Neutrophil (primary cell): ENCODE measurements at regions not wholly inside any gene's neighbourhood (a gene's known extent, or its start where the extent isn't known, plus 50 kb on each side); places are given as distances from the start of the nearest gene placed in this dataset.

ENCODE experiments used
- H3K27ac ChIP-seq: fragments of 200-600 bp; sonication (generic); 2 replicates; pipeline ENCODE4 v1.5.1; 2016; ENCODE audit warnings: mild to moderate bottlenecking, moderate library complexity
- H3K27me3 ChIP-seq: fragments of 200-600 bp; sonication (generic); 2 replicates; pipeline ENCODE4 v1.6.0; 2016; ENCODE audit warnings: mild to moderate bottlenecking
- H3K36me3 ChIP-seq: fragments of 200-600 bp; sonication (generic); 2 replicates; pipeline ENCODE4 v1.5.1; 2017
- H3K4me1 ChIP-seq, 2 experiments: fragments of 200-600 bp in 1 of 2; sonication (generic) in 1 of 2; 1 replicate in 1 of 2; 2 replicates in 1 of 2; pipeline versions ENCODE4 v1.5.1 to v1.6.1; 2013 to 2016; ENCODE audit warnings: low read depth in 1 of 2, low read length in 1 of 2, mild to moderate bottlenecking in 1 of 2, moderate library complexity in 1 of 2; ENCODE audit not compliant: control insufficient read depth in 1 of 2, insufficient read depth in 1 of 2
- H3K4me3 ChIP-seq, 2 experiments: fragments of 200-600 bp in 1 of 2; sonication (generic) in 1 of 2; 1 replicate in 1 of 2; 2 replicates in 1 of 2; pipeline ENCODE4 v1.5.1; 2013 to 2016; ENCODE audit warnings: low read depth in 1 of 2, low read length in 1 of 2, mild to moderate bottlenecking in 1 of 2, moderate library complexity in 1 of 2
- H3K9me3 ChIP-seq: fragments of 200-600 bp; sonication (generic); 2 replicates; pipeline ENCODE4 v1.5.1; 2016
- TF ChIP-seq, protein P1 (sequence below): fragments of 200-600 bp; sonication (generic); IDR thresholded peaks from 2 replicates; pipeline ENCODE4 v1.5.1; 2016; ENCODE audit warnings: antibody characterized with exemption

- no peak overlapping the region for H3K27ac ChIP-seq
- H3K36me3 ChIP-seq = no peaks in the 10 kb centered on the region
- TF ChIP-seq, protein P1, sequence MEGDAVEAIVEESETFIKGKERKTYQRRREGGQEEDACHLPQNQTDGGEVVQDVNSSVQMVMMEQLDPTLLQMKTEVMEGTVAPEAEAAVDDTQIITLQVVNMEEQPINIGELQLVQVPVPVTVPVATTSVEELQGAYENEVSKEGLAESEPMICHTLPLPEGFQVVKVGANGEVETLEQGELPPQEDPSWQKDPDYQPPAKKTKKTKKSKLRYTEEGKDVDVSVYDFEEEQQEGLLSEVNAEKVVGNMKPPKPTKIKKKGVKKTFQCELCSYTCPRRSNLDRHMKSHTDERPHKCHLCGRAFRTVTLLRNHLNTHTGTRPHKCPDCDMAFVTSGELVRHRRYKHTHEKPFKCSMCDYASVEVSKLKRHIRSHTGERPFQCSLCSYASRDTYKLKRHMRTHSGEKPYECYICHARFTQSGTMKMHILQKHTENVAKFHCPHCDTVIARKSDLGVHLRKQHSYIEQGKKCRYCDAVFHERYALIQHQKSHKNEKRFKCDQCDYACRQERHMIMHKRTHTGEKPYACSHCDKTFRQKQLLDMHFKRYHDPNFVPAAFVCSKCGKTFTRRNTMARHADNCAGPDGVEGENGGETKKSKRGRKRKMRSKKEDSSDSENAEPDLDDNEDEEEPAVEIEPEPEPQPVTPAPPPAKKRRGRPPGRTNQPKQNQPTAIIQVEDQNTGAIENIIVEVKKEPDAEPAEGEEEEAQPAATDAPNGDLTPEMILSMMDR = no peak
- no peaks in the 10 kb centered on the region for H3K9me3 ChIP-seq
- no peaks in the 10 kb centered on the region for H3K27me3 ChIP-seq
- H3K4me1 ChIP-seq = no peaks in the 10 kb centered on the region
- H3K4me3 ChIP-seq = no peak overlapping the region
Observed at GRCh38 chr5:124231802-124232201, 514.6 kb downstream of the ZNF608 start.

DNA sequence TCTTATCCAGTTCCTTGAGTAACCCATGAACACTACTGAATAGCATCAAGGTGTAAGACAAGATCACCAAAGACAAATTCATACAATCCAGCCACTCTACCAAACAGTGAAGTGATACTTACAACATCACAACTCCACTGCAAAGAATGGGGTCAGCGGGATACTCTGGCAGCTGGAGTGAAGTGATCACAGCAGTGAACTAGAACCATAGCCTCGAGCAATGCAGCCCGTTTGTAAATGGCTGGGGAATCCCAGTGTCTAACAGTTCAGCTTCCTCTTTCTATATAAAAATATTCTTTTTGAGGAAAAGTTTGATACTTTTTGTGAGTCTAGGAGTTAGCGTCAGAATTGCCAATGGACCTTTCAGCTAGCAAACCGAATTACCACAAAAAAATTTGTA lies 515.2 kb downstream of the ZNF608 start:
- no peaks in the 10 kb centered on the region for H3K9me3 ChIP-seq
- H3K4me1 ChIP-seq = no peaks in the 10 kb centered on the region
- H3K36me3 ChIP-seq = no peaks in the 10 kb centered on the region
- no peak overlapping the region for H3K4me3 ChIP-seq
- no peak overlapping the region for H3K27ac ChIP-seq
- TF ChIP-seq, protein P1 = no peak
- H3K27me3 ChIP-seq = no peaks in the 10 kb centered on the region

- TF ChIP-seq, protein P1 = no peak
- Histone ChIP-seq H3K36me3 (no peaks in the 10 kb centered on the region), H3K27me3 (no peaks in the 10 kb centered on the region)
Observed at GRCh38 chr5:124230456-124230855, 516.0 kb downstream of the ZNF608 start.

GRCh38 chr5:124229352-124229751 lies 517.1 kb downstream of the ZNF608 start:
- Histone ChIP-seq H3K9me3 (no peaks in the 10 kb centered on the region), H3K36me3 (no peaks in the 10 kb centered on the region), H3K4me3 (no peak overlapping the region), H3K4me1 (no peaks in the 10 kb centered on the region), H3K27me3 (no peaks in the 10 kb centered on the region), H3K27ac (no peak overlapping the region)
- TF ChIP-seq, protein P1 = no peak

More at GRCh38 chr5:124230456-124230855, 516.0 kb downstream of the ZNF608 start:
- Histone ChIP-seq H3K4me1 (no peaks in the 10 kb centered on the region), H3K4me3 (no peak overlapping the region), H3K9me3 (no peaks in the 10 kb centered on the region), H3K27ac (no peak overlapping the region)

DNA sequence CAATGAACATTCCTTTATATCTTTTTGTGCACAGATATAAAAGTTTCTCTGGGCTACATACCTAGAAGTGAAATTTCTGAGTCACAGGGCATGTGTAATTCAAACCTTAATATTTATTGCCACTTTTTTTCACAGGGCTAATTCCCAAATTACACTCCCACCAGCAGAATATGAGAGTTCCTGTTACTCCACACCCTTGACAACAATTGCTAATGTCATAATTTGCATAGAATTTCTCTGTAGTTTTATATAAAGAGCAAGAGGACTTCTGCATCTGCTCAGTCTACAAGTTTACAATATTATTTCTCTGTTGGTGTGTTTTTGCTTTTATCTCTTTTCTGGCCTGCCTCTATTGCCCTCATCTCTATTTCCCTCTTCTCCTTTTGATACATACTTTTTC lies 518.5 kb downstream of the ZNF608 start:
- no peaks in the 10 kb centered on the region for H3K4me1 ChIP-seq
- no peaks in the 10 kb centered on the region for H3K36me3 ChIP-seq
- H3K4me3 ChIP-seq = no peak overlapping the region
- no peaks in the 10 kb centered on the region for H3K27me3 ChIP-seq
- H3K9me3 ChIP-seq = no peaks in the 10 kb centered on the region
- H3K27ac ChIP-seq = no peak overlapping the region
- TF ChIP-seq, protein P1 = no peak

- H3K27me3 ChIP-seq = no peaks in the 10 kb centered on the region
Observed at GRCh38 chr5:124220418-124220817, 526.0 kb downstream of the ZNF608 start.

More at GRCh38 chr5:124220418-124220817, 526.0 kb downstream of the ZNF608 start:
- TF ChIP-seq, protein P1 = no peak
- H3K27ac ChIP-seq = no peak overlapping the region
- no peaks in the 10 kb centered on the region for H3K9me3 ChIP-seq
- H3K36me3 ChIP-seq = no peaks in the 10 kb centered on the region
- no peak overlapping the region for H3K4me3 ChIP-seq
- no peaks in the 10 kb centered on the region for H3K4me1 ChIP-seq
